ENCODE measurements at regions not wholly inside any gene's neighbourhood (a gene's known extent, or its start where the extent isn't known, plus 50 kb on each side); places are given as distances from the start of the nearest gene placed in this dataset.

GRCh38 chrX:94361241-94361640, 687.2 kb downstream of the FAM133A start:
- DNase-seq, result no peak

GRCh38 chrX:94365736-94366135, 691.7 kb downstream of the FAM133A start:
- DNase-seq, result no peak

- no peak for DNase-seq
Observed at GRCh38 chrX:94366616-94367015, 692.6 kb downstream of the FAM133A start.

GRCh38 chrX:94389044-94389443, 715.0 kb downstream of the FAM133A start:
- no peak for DNase-seq

- no peak for DNase-seq
Observed at GRCh38 chrX:94400488-94400887, 726.5 kb downstream of the FAM133A start.

GRCh38 chrX:94401426-94401825, 727.4 kb downstream of the FAM133A start:
- DNase-seq, result no peak

- no peak for DNase-seq
Observed at GRCh38 chrX:94414746-94415145, 740.7 kb downstream of the FAM133A start.

GRCh38 chrX:94418065-94418464, 744.1 kb downstream of the FAM133A start:
- no peak for DNase-seq

GRCh38 chrX:94424456-94424855, 750.5 kb downstream of the FAM133A start:
- DNase-seq, result no peak

- DNase-seq, result no peak
Observed at GRCh38 chrX:94430091-94430490, 756.1 kb downstream of the FAM133A start.

GRCh38 chrX:94435799-94436198, 761.8 kb downstream of the FAM133A start:
- DNase-seq, result no peak

GRCh38 chrX:94454159-94454558, 780.2 kb downstream of the FAM133A start:
- no peak for DNase-seq

- DNase-seq, result no peak
Observed at GRCh38 chrX:94454606-94455005, 780.6 kb downstream of the FAM133A start.

GRCh38 chrX:94455782-94456181, 781.8 kb downstream of the FAM133A start:
- DNase-seq, result no peak

- DNase-seq, result no peak
Observed at GRCh38 chrX:94492541-94492940, 818.5 kb downstream of the FAM133A start.

GRCh38 chrX:94493405-94493804, 819.4 kb downstream of the FAM133A start:
- DNase-seq, result no peak

- DNase-seq, result no peak
Observed at GRCh38 chrX:94511564-94511963, 837.6 kb downstream of the FAM133A start.

- DNase-seq, result no peak
Observed at GRCh38 chrX:94515009-94515408, 841.0 kb downstream of the FAM133A start.

GRCh38 chrX:94524867-94525266, 850.9 kb downstream of the FAM133A start:
- no peak for DNase-seq

- DNase-seq, result no peak
Observed at GRCh38 chrX:94545722-94546121, 871.7 kb downstream of the FAM133A start.

- DNase-seq, result no peak
Observed at GRCh38 chrX:94551831-94552230, 877.8 kb downstream of the FAM133A start.

GRCh38 chrX:94560930-94561329, 886.9 kb downstream of the FAM133A start:
- no peak for DNase-seq

- DNase-seq, result no peak
Observed at GRCh38 chrX:94576367-94577004, 902.5 kb downstream of the FAM133A start.

- no peak for DNase-seq
Observed at GRCh38 chrX:94600077-94600476, 926.1 kb downstream of the FAM133A start.

- no peak for DNase-seq
Observed at GRCh38 chrX:94612140-94612539, 938.1 kb downstream of the FAM133A start.

Measured in inflammatory macrophage (primary cell).